SK-N-SH (cell line): ENCODE measurements at regions not wholly inside any gene's neighbourhood (a gene's known extent, or its start where the extent isn't known, plus 50 kb on each side); places are given as distances from the start of the nearest gene placed in this dataset.

Experiments
- CTCF ChIA-PET: fragments of 300-600, 350-600 bp; formaldehyde crosslinking; extraction: SDS; loops from one replicate; lab custom pipeline; 2021; lab: Yijun Ruan, JAX
- POLR2A ChIA-PET: fragments of 350-600 bp; sonication (Branson Sonifier 250); formaldehyde crosslinking; extraction: SDS; loops from one replicate; lab custom pipeline; 2020; ENCODE audit warnings: antibody characterized with exemption, inconsistent platforms; lab: Yijun Ruan, JAX
- DNase-seq: peaks from one replicate; pipeline ENCODE4 v3.0.0; 2012
- H2AFZ ChIP-seq: fragments of 200-600 bp; sonication (generic); 2 replicates; pipeline ENCODE4 v1.8.1; 2016; ENCODE audit warnings: antibody characterized with exemption, mild to moderate bottlenecking, low read depth
- H3F3A ChIP-seq: fragments of 200-600 bp; sonication (generic); replicated peaks from 2 replicates; pipeline ENCODE3; 2016; ENCODE audit warnings: antibody characterized with exemption, mild to moderate bottlenecking; ENCODE audit not compliant: insufficient read depth
- H3K27ac ChIP-seq, 2 experiments: fragments of 200-500 bp in 1 of 2; fragments of 200-600 bp in 1 of 2; sonication (Bioruptor generic) in 1 of 2; sonication (generic), shearing (Covaris generic) in 1 of 2; 2 replicates each; pipeline versions ENCODE4 v1.5.1 to v1.6.1; 2014 to 2016; ENCODE audit warnings: low read depth in 2 of 2, inconsistent platforms in 1 of 2, low read length in 1 of 2, mild to moderate bottlenecking in 1 of 2, mixed read lengths in 1 of 2
- H3K27me3 ChIP-seq: fragments of 200-600 bp; sonication (generic), shearing (Covaris generic); 2 replicates; pipeline ENCODE4 v1.6.1; 2016; ENCODE audit warnings: mixed run types; ENCODE audit not compliant: insufficient read depth
- H3K36me3 ChIP-seq, 2 experiments: fragments of 200-500 bp in 1 of 2; fragments of 200-600 bp in 1 of 2; sonication (Bioruptor generic) in 1 of 2; sonication (generic) in 1 of 2; replicated peaks in 1 of 2; 2 replicates each; pipeline versions ENCODE3 to v1.5.1; 2014 to 2016; ENCODE audit warnings: low read length in 1 of 2, mild to moderate bottlenecking in 1 of 2; ENCODE audit not compliant: insufficient read depth in 2 of 2, control insufficient read depth in 1 of 2
- H3K4me1 ChIP-seq, 2 experiments: fragments of 200-500 bp in 1 of 2; fragments of 200-600 bp in 1 of 2; sonication (Bioruptor generic) in 1 of 2; sonication (generic), shearing (Covaris generic) in 1 of 2; 2 replicates each; pipeline versions ENCODE4 v1.5.1 to v1.6.1; 2014 to 2016; ENCODE audit warnings: low read depth in 1 of 2, low read length in 1 of 2, mixed run types in 1 of 2; ENCODE audit not compliant: insufficient read depth in 2 of 2, control insufficient read depth in 1 of 2
- H3K4me2 ChIP-seq: fragments of 200-600 bp; sonication (generic), shearing (Covaris generic); 2 replicates; pipeline ENCODE4 v1.6.1; 2017; ENCODE audit warnings: mixed run types
- H3K4me3 ChIP-seq, 2 experiments: fragments of 200-500 bp in 1 of 2; fragments of 200-600 bp in 1 of 2; sonication (Bioruptor generic) in 1 of 2; sonication (generic), shearing (Covaris generic) in 1 of 2; 2 replicates each; pipeline versions ENCODE4 v1.5.1 to v1.8.1; 2014 to 2016; ENCODE audit warnings: low read depth in 2 of 2, inconsistent platforms in 1 of 2, low read length in 1 of 2, mild to moderate bottlenecking in 1 of 2, mixed read lengths in 1 of 2, moderate library complexity in 1 of 2
- H3K79me2 ChIP-seq: fragments of 200-600 bp; sonication (generic); 2 replicates; pipeline ENCODE4 v1.8.1; 2017; ENCODE audit warnings: mild to moderate bottlenecking; ENCODE audit not compliant: insufficient read depth
- H3K9ac ChIP-seq: fragments of 200-600 bp; sonication (generic); 2 replicates; pipeline ENCODE4 v1.6.1; 2017; ENCODE audit warnings: mixed run types
- H3K9me2 ChIP-seq: fragments of 200-600 bp; sonication (generic); 2 replicates; pipeline ENCODE4 v1.6.1; 2017; ENCODE audit warnings: mixed run types
- H3K9me3 ChIP-seq: fragments of 200-600 bp; sonication (generic); 2 replicates; pipeline ENCODE4 v1.6.1; 2017; ENCODE audit warnings: mixed run types, mild to moderate bottlenecking, moderate library complexity
- H4K20me1 ChIP-seq: fragments of 200-600 bp; sonication (generic); 2 replicates; pipeline ENCODE4 v1.6.1; 2017; ENCODE audit warnings: mild to moderate bottlenecking, mixed run types; ENCODE audit not compliant: insufficient read depth
- EP300 ChIP-seq, 2 experiments: IDR thresholded peaks; 2 replicates each; pipeline versions ENCODE4 v1.4.0 to v1.6.1; 2012; ENCODE audit warnings: borderline replicate concordance in 1 of 2, low read depth in 1 of 2, low read length in 1 of 2
- FOSL2 ChIP-seq: IDR thresholded peaks from 2 replicates; pipeline ENCODE4 v1.4.0; 2012; ENCODE audit warnings: low read depth, mild to moderate bottlenecking, moderate library complexity, borderline replicate concordance
- FOXM1 ChIP-seq: IDR thresholded peaks from 2 replicates; pipeline ENCODE4 v1.4.0; 2012; ENCODE audit warnings: low read depth, mild to moderate bottlenecking
- GABPA ChIP-seq: IDR thresholded peaks from 2 replicates; pipeline ENCODE4 v1.4.0; 2012; ENCODE audit warnings: low read depth, mild to moderate bottlenecking
- GATA2 ChIP-seq: sonication (generic); formaldehyde crosslinking; IDR thresholded peaks from 2 replicates; pipeline ENCODE4 v1.5.0; 2020; ENCODE audit warnings: mild to moderate bottlenecking, missing genetic modification reagents
- JUND ChIP-seq: IDR thresholded peaks from 2 replicates; pipeline ENCODE4 v1.4.0; 2012
- MXI1 ChIP-seq: IDR thresholded peaks from 2 replicates; pipeline ENCODE4 v1.6.1; 2012; ENCODE audit warnings: mild to moderate bottlenecking, low read depth, low read length, improper control_type of control experiment
- NFIC ChIP-seq: IDR thresholded peaks from 2 replicates; pipeline ENCODE4 v1.4.0; 2012; ENCODE audit warnings: borderline replicate concordance
- RAD21 ChIP-seq: IDR thresholded peaks from 2 replicates; pipeline ENCODE4 v1.6.1; 2012; ENCODE audit warnings: mild to moderate bottlenecking, low read length
- RCOR1 ChIP-seq: fragments of 150-350 bp; IDR thresholded peaks from 2 replicates; pipeline ENCODE4 v1.6.1; 2017; ENCODE audit warnings: antibody characterized with exemption, low read length
- RFX5 ChIP-seq: IDR thresholded peaks from 2 replicates; pipeline ENCODE4 v1.6.1; 2012; ENCODE audit warnings: mild to moderate bottlenecking, improper control_type of control experiment, low read length
- RXRA ChIP-seq: IDR thresholded peaks from 2 replicates; pipeline ENCODE4 v1.4.0; 2012; ENCODE audit warnings: low read depth, mild to moderate bottlenecking, borderline replicate concordance
- SMC3 ChIP-seq: IDR thresholded peaks from 2 replicates; pipeline ENCODE4 v1.6.1; 2012; ENCODE audit warnings: low read depth, low read length, improper control_type of control experiment
- TCF12 ChIP-seq: IDR thresholded peaks from 2 replicates; pipeline ENCODE4 v1.4.0; 2012
- YY1 ChIP-seq: IDR thresholded peaks from 2 replicates; pipeline ENCODE4 v1.4.0; 2012; ENCODE audit warnings: low read depth, mild to moderate bottlenecking
- WGBS: methylation state at CpG from one replicate; pipeline ENCODE4 v1.1.6; 2017; ENCODE audit warnings: low lambda C conversion rate; 5-methylcytosine and 5-hydroxymethylcytosine counted together
- TF ChIP-seq, protein P1 (sequence below): fragments of 150-350 bp; IDR thresholded peaks from 2 replicates; pipeline ENCODE4 v1.6.1; 2016; ENCODE audit warnings: mild to moderate bottlenecking, low read depth, low read length
- TF ChIP-seq, protein P2 (sequence below): fragments of 200-600 bp; sonication (generic); IDR thresholded peaks from 2 replicates; pipeline ENCODE4 v1.6.1; 2017; ENCODE audit warnings: antibody characterized with exemption, mild to moderate bottlenecking, moderate library complexity
- TF ChIP-seq, protein P3 (sequence below): fragments of 150-350 bp; IDR thresholded peaks from 2 replicates; pipeline ENCODE4 v1.6.1; 2017; ENCODE audit warnings: antibody characterized with exemption, low read length, low read depth, borderline replicate concordance
- TF ChIP-seq, protein P4 (sequence below): IDR thresholded peaks from 2 replicates; pipeline ENCODE4 v1.6.1; 2012; ENCODE audit warnings: mild to moderate bottlenecking, low read depth, low read length, moderate library complexity
- TF ChIP-seq, protein P5 (sequence below): IDR thresholded peaks from 2 replicates; pipeline ENCODE4 v1.4.0; 2012; ENCODE audit warnings: low read depth, borderline replicate concordance

DNA sequence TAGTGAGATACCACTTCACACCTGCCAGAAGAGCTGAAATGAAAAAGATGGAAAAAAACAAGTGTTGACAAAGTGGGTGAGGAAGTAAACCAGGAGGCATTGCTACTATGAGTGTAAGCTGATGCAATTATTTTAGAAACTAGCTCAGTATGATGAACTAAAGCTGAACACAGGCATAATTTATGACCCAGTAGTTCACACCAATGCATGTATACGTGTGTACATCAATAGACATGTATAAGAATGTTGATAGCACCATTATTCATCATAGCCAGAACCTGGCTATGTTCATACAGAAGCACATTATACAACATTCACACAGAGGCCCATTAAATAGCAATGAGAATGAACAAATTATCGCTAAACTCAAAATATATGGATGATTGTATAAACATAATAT is 83.1 kb upstream of the SPOPL start:
- Histone ChIP-seq H3K27me3 (no peaks in the 10 kb centered on the region), H3K4me2 (no peak overlapping the region), H3K27ac (no peak overlapping the region), H3K79me2 (no peaks in the 10 kb centered on the region), H2AFZ (no peak overlapping the region)
- TF ChIP-seq, protein P1, sequence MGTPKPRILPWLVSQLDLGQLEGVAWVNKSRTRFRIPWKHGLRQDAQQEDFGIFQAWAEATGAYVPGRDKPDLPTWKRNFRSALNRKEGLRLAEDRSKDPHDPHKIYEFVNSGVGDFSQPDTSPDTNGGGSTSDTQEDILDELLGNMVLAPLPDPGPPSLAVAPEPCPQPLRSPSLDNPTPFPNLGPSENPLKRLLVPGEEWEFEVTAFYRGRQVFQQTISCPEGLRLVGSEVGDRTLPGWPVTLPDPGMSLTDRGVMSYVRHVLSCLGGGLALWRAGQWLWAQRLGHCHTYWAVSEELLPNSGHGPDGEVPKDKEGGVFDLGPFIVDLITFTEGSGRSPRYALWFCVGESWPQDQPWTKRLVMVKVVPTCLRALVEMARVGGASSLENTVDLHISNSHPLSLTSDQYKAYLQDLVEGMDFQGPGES: no peak
- TF ChIP-seq GATA2 (CRISPR knock-in tag): no peak
- TF ChIP-seq, all 33 proteins: peak for 0
- DNase-seq: no peak
- peaks cover 13% of the 10 kb centered on the region for H3F3A ChIP-seq
- H3K9me3 ChIP-seq: 0 out of 2 replicates have a peak, but pooled peaks cover 6% of the 10 kb centered on the region
- ChIA-PET CTCF (no interaction called here), POLR2A (no interaction called here)
- H3K4me3 ChIP-seq: no peak overlapping the region
- no peaks in the 10 kb centered on the region for H3K36me3 ChIP-seq
- H3K9me2 ChIP-seq: no peaks in the 10 kb centered on the region
- H3K4me1 ChIP-seq: peaks cover 0 to 12% of the 10 kb centered on the region in 2 experiments; a peak in 1 of 4 replicates
- 90% methylated on average over 2 of the region's 2 CpGs for WGBS
- no peak overlapping the region for H3K9ac ChIP-seq
- H4K20me1 ChIP-seq: no peaks in the 10 kb centered on the region

DNA sequence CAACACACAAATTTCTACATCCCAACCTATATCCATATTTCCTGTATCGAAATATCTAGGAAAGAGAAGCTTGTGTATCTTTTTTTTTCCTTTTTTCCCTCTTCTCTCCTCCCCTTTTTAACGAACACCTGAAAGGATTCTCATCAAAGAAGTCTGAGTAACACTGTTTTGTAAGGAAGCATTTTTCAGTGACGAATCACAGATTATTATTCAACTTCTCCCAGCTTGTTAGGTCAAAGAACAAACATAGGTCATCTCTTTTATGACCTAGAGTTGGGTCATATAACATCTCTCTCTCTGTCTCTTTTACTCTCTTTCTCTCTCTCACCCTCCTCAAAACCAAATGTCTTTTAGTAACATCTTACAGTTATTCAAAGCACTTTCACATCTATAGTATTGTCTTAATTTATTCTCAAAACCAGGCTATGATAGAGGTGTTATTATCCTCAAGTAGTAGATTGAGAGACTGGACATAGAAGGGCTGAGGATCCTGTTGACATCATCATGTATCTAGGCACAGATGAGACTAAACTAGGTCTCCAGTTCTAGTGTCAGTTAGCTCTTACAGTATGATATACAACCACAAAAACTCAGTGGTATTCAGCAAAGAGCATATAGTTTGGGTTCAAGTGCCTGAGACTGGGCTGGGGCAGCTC is 80.1 kb upstream of the SPOPL start:
- ChIA-PET CTCF (no interaction called here), POLR2A (no interaction called here)
- 71% methylated on average over 3 of the region's 3 CpGs for WGBS
- H3K4me2 ChIP-seq: peak overlapping the region; percentile 43
- no peaks in the 10 kb centered on the region for H4K20me1 ChIP-seq
- H3K4me1 ChIP-seq: peaks cover 0 to 12% of the 10 kb centered on the region in 2 experiments; a peak in 1 of 4 replicates
- no peak overlapping the region for H3K9ac ChIP-seq
- H3K36me3 ChIP-seq: no peaks in the 10 kb centered on the region
- H2AFZ ChIP-seq: peak overlapping the region; percentile 16; the same call in 1 of the 2 replicates
- no peaks in the 10 kb centered on the region for H3K9me2 ChIP-seq
- H3F3A ChIP-seq: peaks cover 13% of the 10 kb centered on the region
- no peak overlapping the region for H3K4me3 ChIP-seq
- no peak for DNase-seq
- no peaks in the 10 kb centered on the region for H3K9me3 ChIP-seq
- H3K27ac ChIP-seq: peak overlapping the region in 1 of 2 experiments; percentile 42; a peak in 2 of 4 replicates
- no peaks in the 10 kb centered on the region for H3K79me2 ChIP-seq
- H3K27me3 ChIP-seq: no peaks in the 10 kb centered on the region
- no peak for TF ChIP-seq EP300 (IDR thresholded peaks at IDR 0.05; ENCODE audit: borderline replicate concordance in 1 of 2, low read depth in 1 of 2, low read length in 1 of 2)
- TF ChIP-seq, protein P2, sequence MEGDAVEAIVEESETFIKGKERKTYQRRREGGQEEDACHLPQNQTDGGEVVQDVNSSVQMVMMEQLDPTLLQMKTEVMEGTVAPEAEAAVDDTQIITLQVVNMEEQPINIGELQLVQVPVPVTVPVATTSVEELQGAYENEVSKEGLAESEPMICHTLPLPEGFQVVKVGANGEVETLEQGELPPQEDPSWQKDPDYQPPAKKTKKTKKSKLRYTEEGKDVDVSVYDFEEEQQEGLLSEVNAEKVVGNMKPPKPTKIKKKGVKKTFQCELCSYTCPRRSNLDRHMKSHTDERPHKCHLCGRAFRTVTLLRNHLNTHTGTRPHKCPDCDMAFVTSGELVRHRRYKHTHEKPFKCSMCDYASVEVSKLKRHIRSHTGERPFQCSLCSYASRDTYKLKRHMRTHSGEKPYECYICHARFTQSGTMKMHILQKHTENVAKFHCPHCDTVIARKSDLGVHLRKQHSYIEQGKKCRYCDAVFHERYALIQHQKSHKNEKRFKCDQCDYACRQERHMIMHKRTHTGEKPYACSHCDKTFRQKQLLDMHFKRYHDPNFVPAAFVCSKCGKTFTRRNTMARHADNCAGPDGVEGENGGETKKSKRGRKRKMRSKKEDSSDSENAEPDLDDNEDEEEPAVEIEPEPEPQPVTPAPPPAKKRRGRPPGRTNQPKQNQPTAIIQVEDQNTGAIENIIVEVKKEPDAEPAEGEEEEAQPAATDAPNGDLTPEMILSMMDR: no peak
- TF ChIP-seq TCF12: no peak
- TF ChIP-seq YY1: no peak
- TF ChIP-seq, protein P3, sequence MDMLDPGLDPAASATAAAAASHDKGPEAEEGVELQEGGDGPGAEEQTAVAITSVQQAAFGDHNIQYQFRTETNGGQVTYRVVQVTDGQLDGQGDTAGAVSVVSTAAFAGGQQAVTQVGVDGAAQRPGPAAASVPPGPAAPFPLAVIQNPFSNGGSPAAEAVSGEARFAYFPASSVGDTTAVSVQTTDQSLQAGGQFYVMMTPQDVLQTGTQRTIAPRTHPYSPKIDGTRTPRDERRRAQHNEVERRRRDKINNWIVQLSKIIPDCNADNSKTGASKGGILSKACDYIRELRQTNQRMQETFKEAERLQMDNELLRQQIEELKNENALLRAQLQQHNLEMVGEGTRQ: no peak
- TF ChIP-seq, protein P4, sequence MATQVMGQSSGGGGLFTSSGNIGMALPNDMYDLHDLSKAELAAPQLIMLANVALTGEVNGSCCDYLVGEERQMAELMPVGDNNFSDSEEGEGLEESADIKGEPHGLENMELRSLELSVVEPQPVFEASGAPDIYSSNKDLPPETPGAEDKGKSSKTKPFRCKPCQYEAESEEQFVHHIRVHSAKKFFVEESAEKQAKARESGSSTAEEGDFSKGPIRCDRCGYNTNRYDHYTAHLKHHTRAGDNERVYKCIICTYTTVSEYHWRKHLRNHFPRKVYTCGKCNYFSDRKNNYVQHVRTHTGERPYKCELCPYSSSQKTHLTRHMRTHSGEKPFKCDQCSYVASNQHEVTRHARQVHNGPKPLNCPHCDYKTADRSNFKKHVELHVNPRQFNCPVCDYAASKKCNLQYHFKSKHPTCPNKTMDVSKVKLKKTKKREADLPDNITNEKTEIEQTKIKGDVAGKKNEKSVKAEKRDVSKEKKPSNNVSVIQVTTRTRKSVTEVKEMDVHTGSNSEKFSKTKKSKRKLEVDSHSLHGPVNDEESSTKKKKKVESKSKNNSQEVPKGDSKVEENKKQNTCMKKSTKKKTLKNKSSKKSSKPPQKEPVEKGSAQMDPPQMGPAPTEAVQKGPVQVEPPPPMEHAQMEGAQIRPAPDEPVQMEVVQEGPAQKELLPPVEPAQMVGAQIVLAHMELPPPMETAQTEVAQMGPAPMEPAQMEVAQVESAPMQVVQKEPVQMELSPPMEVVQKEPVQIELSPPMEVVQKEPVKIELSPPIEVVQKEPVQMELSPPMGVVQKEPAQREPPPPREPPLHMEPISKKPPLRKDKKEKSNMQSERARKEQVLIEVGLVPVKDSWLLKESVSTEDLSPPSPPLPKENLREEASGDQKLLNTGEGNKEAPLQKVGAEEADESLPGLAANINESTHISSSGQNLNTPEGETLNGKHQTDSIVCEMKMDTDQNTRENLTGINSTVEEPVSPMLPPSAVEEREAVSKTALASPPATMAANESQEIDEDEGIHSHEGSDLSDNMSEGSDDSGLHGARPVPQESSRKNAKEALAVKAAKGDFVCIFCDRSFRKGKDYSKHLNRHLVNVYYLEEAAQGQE: no peak
- no peak for TF ChIP-seq FOXM1
- TF ChIP-seq RAD21: no peak
- TF ChIP-seq, protein P5, sequence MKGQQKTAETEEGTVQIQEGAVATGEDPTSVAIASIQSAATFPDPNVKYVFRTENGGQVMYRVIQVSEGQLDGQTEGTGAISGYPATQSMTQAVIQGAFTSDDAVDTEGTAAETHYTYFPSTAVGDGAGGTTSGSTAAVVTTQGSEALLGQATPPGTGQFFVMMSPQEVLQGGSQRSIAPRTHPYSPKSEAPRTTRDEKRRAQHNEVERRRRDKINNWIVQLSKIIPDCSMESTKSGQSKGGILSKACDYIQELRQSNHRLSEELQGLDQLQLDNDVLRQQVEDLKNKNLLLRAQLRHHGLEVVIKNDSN: no peak
- TF ChIP-seq JUND: peak; percentile 10; the same call in 1 of the 2 replicates
- TF ChIP-seq FOSL2: peak; percentile 24; the same call in 1 of the 2 replicates
- TF ChIP-seq GABPA: no peak
- TF ChIP-seq RFX5: no peak
- no peak for TF ChIP-seq RCOR1
- TF ChIP-seq NFIC: no peak
- TF ChIP-seq RXRA: peak; percentile 37; the same call in 1 of the 2 replicates
- TF ChIP-seq MXI1: no peak
- no peak for TF ChIP-seq SMC3
